ENCODE measurements at regions not wholly inside any gene's neighbourhood (a gene's known extent, or its start where the extent isn't known, plus 50 kb on each side); places are given as distances from the start of the nearest gene placed in this dataset.

DNA sequence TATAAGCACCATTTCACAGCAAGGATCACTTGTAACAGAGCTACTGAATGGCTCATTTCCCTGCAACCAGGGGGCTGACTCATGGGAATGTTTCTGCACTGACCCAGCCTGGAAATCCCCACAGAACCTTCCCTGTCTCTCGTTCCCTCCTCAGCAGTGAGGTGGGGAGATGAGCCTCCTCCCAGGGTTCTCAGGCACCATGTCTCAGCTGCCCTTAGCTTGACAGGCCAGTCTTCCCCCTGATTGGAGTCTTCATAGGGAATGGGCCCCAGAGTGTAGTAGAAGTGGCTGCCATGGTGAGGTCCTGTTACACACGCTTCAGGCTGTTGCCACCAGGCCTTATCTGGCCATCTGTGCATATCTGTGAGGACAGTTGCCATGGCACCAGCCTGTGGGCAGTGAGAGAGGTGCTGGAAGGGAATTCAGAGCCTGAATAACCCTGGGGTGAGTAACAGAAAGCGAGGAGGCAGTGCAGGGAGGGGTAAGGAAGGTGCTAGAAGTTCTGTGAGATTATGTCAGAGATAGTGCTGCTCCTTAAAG is 324.4 kb downstream of the ENC1 start (continued):
- TF ChIP-seq SMC3 (IDR thresholded peaks at IDR 0.05; ENCODE audit: borderline replicate concordance, low read length) (peak; percentile 4; the same call in 1 of the 2 replicates), NR2F1 (conservative IDR thresholded peaks at IDR 0.05) (no peak), BMI1 (IDR thresholded peaks at IDR 0.05; ENCODE audit: borderline replicate concordance) (peak; percentile 60), IRF4 (IDR thresholded peaks at IDR 0.05; ENCODE audit: low read depth, low read length) (no peak)

- H3K79me2 ChIP-seq (ENCODE audit: control insufficient read depth, insufficient read depth, low read length) = no peaks in the 10 kb centered on the region
- no peaks in the 10 kb centered on the region for H3K27me3 ChIP-seq (replicated peaks in 1 of 2; ENCODE audit: control insufficient read depth in 2 of 2, insufficient read depth in 2 of 2, low read length in 1 of 2)
- ChIA-PET SMC1A (ENCODE audit: uncharacterized antibody, unreplicated experiment) (interaction anchor here (1.0 to 1.4 kb wide), 2 partner anchors 8 to 15 kb away, joined by 3 to 4 read pairs; no protein-coding TSS in a partner anchor), RAD21 (ENCODE audit: unreplicated experiment) (no interaction called here), POLR2A (no interaction called here), CTCF (no interaction called here)
- no peaks in the 10 kb centered on the region for H4K20me1 ChIP-seq (ENCODE audit: control insufficient read depth, insufficient read depth)
- H3K27ac ChIP-seq (ENCODE audit: control insufficient read depth, insufficient read depth) = no peak overlapping the region
- H2AFZ ChIP-seq (ENCODE audit: control insufficient read depth, low read depth, low read length) = no peak overlapping the region
- H3K36me3 ChIP-seq (ENCODE audit: control insufficient read depth in 2 of 2, insufficient read depth in 2 of 2, low read length in 1 of 2) = no peaks in the 10 kb centered on the region
- DNase-seq (ENCODE audit: low read depth, low spot score) = no peak
- no peak overlapping the region for H3K4me3 ChIP-seq
- no peak for TF ChIP-seq ETV6 (conservative IDR thresholded peaks at IDR 0.05 in 1 of 2, IDR thresholded peaks at IDR 0.05 in 1 of 2; ENCODE audit: borderline replicate concordance in 1 of 2, low read depth in 1 of 2)
- no peak for TF ChIP-seq ZBED1 (IDR thresholded peaks at IDR 0.05; ENCODE audit: borderline replicate concordance)
- TF ChIP-seq SRF (IDR thresholded peaks at IDR 0.05; ENCODE audit: low read depth in 2 of 2, low read length in 2 of 2) = no peak
- TF ChIP-seq POLR2AphosphoS2 (IDR thresholded peaks at IDR 0.05; ENCODE audit: low read depth, low read length) = no peak
- ATAC-seq = no peak
- no TSS peak for BruUV-seq (replicated peaks)
- H3K9ac ChIP-seq (ENCODE audit: control insufficient read depth, insufficient read depth, low read length) = no peak overlapping the region
- H3K9me3 ChIP-seq (replicated peaks; ENCODE audit: control insufficient read depth, insufficient read depth, low read length) = 0 out of 3 replicates have a peak, but pooled peaks cover 1% of the 10 kb centered on the region
- H3K4me2 ChIP-seq (ENCODE audit: control insufficient read depth, insufficient read depth) = no peak overlapping the region
- FAIRE-seq = no peak
- intact Hi-C loops (cut with micrococcal nuclease; ENCODE audit: unreplicated experiment) = no loop called here
- in situ Hi-C loops (cut with MboI) = no loop called here
- H3K4me1 ChIP-seq (ENCODE audit: control insufficient read depth, insufficient read depth, low read length) = peaks cover 14% of the 10 kb centered on the region
Observed at GRCh38 chr5:74314906-74315305, 325.6 kb downstream of the ENC1 start.
